ENCODE measurements at regions not wholly inside any gene's neighbourhood (a gene's known extent, or its start where the extent isn't known, plus 50 kb on each side); places are given as distances from the start of the nearest gene placed in this dataset.

DNA sequence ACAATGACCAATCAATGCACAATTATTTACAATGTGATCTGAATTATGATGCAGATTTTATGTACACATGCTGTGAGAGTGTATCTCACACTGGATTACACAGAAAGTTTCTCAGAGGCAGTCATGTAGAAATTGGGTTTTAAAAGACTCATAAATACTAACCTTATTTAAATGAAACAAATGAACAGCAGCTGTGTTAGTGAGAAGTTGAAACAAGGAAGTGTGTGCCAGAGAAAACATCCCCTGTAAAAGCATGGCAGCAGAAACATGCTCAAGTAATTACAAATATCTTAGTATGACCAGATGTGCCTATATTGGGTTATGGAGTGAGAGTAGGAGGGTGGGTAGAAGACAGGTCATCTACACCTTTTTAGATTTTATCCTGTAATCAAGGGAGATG, 723.7 kb downstream of the C12orf50 start:
- H3K27ac ChIP-seq (ENCODE audit: low read depth, low read length) = no peak overlapping the region
- no peaks in the 10 kb centered on the region for H3K4me1 ChIP-seq (ENCODE audit: control insufficient read depth, insufficient read depth, low read length)
- H3K4me3 ChIP-seq (ENCODE audit: low read depth, low read length) = no peak overlapping the region
- no peaks in the 10 kb centered on the region for H3K9me3 ChIP-seq (ENCODE audit: control insufficient read depth, insufficient read depth, low read length)
- H3K9ac ChIP-seq (ENCODE audit: low read depth, low read length) = no peak overlapping the region
- no peaks in the 10 kb centered on the region for H3K36me3 ChIP-seq (ENCODE audit: control insufficient read depth, insufficient read depth, low read length)
- no peaks in the 10 kb centered on the region for H3K27me3 ChIP-seq (ENCODE audit: control insufficient read depth, insufficient read depth, low read length)

DNA sequence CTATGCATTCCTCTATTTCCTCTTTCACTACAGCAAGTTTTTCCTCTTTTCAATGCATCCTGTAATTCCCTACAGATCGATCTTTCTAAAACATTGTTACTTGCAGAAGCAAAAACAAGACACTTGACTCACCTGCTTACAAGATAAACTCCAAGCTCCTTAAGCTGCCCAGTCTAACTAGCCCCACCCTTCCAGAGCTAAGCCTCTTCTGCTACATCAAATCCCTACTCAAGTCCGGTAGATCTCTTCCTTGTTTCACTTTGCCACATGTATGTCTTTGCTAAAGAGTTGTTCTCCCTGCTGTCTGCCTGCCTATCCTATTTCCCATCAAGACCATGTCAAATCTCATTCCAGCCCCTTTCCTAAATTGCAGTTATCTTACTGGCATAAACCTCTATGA, 724.8 kb downstream of the C12orf50 start:
- no peak overlapping the region for H3K4me3 ChIP-seq (ENCODE audit: low read depth, low read length)
- H3K27ac ChIP-seq (ENCODE audit: low read depth, low read length) = no peak overlapping the region
- no peaks in the 10 kb centered on the region for H3K36me3 ChIP-seq (ENCODE audit: control insufficient read depth, insufficient read depth, low read length)
- no peak overlapping the region for H3K9ac ChIP-seq (ENCODE audit: low read depth, low read length)
- H3K9me3 ChIP-seq (ENCODE audit: control insufficient read depth, insufficient read depth, low read length) = no peaks in the 10 kb centered on the region
- no peaks in the 10 kb centered on the region for H3K27me3 ChIP-seq (ENCODE audit: control insufficient read depth, insufficient read depth, low read length)
- H3K4me1 ChIP-seq (ENCODE audit: control insufficient read depth, insufficient read depth, low read length) = no peaks in the 10 kb centered on the region

DNA sequence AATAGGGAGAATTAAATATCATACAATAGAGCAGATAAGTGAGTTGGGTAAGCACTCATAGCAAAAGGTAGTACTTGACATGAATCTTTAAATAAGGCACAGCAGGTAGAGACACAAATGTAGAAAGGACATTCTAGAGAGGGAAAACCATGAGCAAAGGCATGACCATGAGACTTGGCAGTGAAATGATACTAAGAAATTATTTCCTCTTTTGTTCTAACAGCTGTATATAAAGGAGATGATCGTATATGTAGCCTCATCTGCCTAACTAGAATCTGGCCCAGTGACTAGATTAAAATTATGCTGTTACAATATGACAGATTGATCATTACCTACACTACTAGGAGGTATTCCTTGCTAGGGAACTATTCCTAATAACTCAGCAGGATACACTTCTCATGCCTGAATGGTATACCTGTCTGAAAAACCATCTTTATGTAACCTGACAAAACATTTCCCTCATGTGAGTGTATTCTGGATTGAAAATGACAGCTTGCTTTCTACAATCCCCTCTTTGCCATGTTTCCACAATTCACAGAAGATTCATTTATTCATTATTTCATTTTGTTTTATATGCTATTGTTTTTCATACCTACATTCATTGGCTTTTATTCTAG, 725.7 kb downstream of the C12orf50 start:
- no peak overlapping the region for H3K4me3 ChIP-seq (ENCODE audit: low read depth, low read length)
- no peaks in the 10 kb centered on the region for H3K27me3 ChIP-seq (ENCODE audit: control insufficient read depth, insufficient read depth, low read length)
- H3K4me1 ChIP-seq (ENCODE audit: control insufficient read depth, insufficient read depth, low read length) = no peaks in the 10 kb centered on the region
- H3K27ac ChIP-seq (ENCODE audit: low read depth, low read length) = no peak overlapping the region
- no peaks in the 10 kb centered on the region for H3K36me3 ChIP-seq (ENCODE audit: control insufficient read depth, insufficient read depth, low read length)
- no peak overlapping the region for H3K9ac ChIP-seq (ENCODE audit: low read depth, low read length)
- no peaks in the 10 kb centered on the region for H3K9me3 ChIP-seq (ENCODE audit: control insufficient read depth, insufficient read depth, low read length)

DNA sequence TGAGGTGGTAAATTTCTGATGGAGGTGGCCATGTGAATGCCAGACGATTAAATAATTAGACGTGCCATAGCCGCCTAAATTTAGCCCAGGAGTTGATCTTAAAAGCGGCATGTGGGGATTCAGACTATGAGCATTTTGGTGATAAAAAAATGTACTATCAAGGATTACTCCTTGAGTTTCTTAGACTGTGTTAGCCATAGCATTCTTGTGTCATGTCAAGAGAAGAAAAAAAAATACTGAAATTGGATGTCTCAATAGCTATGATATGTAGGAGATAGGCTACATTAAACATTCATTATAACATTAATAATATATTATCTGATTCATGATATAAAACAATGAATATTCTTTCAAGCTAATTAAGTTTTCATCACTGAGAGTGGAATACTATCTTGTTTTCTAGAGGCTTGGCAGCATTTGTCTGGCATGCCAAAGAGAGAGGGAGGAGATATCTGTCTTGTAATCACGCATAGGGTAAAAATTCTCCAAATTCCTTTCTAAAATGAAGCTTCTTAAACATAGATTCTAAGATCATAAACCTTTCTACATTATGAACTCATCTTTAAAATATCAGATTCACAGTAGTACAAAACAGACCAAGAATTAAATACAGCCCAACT, 727.0 kb downstream of the C12orf50 start:
- no peaks in the 10 kb centered on the region for H3K27me3 ChIP-seq (ENCODE audit: control insufficient read depth, insufficient read depth, low read length)
- H3K4me1 ChIP-seq (ENCODE audit: control insufficient read depth, insufficient read depth, low read length) = no peaks in the 10 kb centered on the region
- no peaks in the 10 kb centered on the region for H3K36me3 ChIP-seq (ENCODE audit: control insufficient read depth, insufficient read depth, low read length)
- H3K9ac ChIP-seq (ENCODE audit: low read depth, low read length) = no peak overlapping the region
- no peak overlapping the region for H3K27ac ChIP-seq (ENCODE audit: low read depth, low read length)
- no peak overlapping the region for H3K4me3 ChIP-seq (ENCODE audit: low read depth, low read length)
- no peaks in the 10 kb centered on the region for H3K9me3 ChIP-seq (ENCODE audit: control insufficient read depth, insufficient read depth, low read length)

DNA sequence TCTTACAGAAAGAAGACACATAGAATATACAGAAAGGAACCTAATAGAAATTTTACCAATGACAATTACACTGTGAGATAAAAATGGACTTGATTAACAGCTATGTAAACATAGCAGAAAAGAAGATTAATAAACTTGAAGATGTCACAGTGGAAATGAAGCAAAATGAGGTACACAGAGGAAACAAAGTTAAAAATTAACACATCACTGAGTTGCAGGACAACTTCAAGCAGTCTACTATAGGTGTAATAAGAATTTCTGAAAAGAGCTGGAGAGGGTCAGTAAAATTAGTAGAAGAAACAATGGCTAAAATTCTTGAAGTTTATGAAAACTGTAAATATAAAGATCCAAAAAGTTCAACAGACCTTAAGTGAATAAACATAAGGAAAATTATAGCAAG, 738.7 kb downstream of the C12orf50 start:
- H3K9me3 ChIP-seq (ENCODE audit: control insufficient read depth, insufficient read depth, low read length) = peaks cover 6% of the 10 kb centered on the region; the same call in 1 of the 2 replicates
- no peak overlapping the region for H3K27ac ChIP-seq (ENCODE audit: low read depth, low read length)
- no peaks in the 10 kb centered on the region for H3K27me3 ChIP-seq (ENCODE audit: control insufficient read depth, insufficient read depth, low read length)
- no peak overlapping the region for H3K9ac ChIP-seq (ENCODE audit: low read depth, low read length)
- no peaks in the 10 kb centered on the region for H3K36me3 ChIP-seq (ENCODE audit: control insufficient read depth, insufficient read depth, low read length)
- H3K4me1 ChIP-seq (ENCODE audit: control insufficient read depth, insufficient read depth, low read length) = no peaks in the 10 kb centered on the region
- no peak overlapping the region for H3K4me3 ChIP-seq (ENCODE audit: low read depth, low read length)

DNA sequence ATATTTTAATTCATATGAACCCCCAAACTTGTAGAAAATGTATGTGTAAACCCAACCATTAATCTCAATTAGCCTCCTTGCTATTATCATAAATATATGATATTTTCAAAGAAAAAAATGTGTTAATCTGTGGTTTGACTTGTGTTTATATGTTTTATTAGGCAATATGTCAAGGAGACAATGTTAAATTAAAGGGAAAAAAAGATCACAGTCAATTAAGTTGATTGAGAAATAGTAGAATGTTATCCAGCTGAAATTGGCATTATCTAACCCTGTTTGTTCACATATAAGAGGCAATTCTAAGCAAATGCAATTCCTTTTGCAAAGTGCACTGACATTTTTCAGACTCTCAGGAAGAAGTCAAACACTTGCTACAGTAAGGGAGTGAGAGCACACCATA, 745.3 kb downstream of the C12orf50 start:
- peaks cover 17% of the 10 kb centered on the region for H3K9me3 ChIP-seq (ENCODE audit: control insufficient read depth, insufficient read depth, low read length)
- H3K9ac ChIP-seq (ENCODE audit: low read depth, low read length) = no peak overlapping the region
- no peak overlapping the region for H3K4me3 ChIP-seq (ENCODE audit: low read depth, low read length)
- H3K4me1 ChIP-seq (ENCODE audit: control insufficient read depth, insufficient read depth, low read length) = no peaks in the 10 kb centered on the region
- H3K36me3 ChIP-seq (ENCODE audit: control insufficient read depth, insufficient read depth, low read length) = no peaks in the 10 kb centered on the region
- H3K27me3 ChIP-seq (ENCODE audit: control insufficient read depth, insufficient read depth, low read length) = no peaks in the 10 kb centered on the region
- no peak overlapping the region for H3K27ac ChIP-seq (ENCODE audit: low read depth, low read length)

DNA sequence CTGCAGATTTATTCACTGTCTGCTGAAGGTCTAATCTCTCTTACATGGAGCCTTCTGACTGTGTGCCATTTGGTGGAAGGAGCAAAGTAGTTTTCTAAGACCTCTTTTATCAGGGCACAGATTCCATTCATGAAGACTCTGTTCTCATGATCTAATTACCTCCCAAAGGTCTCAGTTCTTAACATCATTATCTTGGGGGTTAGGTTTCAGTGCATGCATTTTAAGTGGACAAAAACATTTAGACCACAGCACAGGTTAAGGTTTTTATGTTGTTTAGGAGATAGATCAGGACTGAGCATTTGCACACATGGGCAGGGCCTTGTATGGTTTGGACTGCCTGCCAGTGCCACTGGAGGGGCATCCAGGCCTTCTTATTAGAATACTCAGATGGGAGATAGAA, 746.1 kb downstream of the C12orf50 start:
- Histone ChIP-seq H3K27me3 (ENCODE audit: control insufficient read depth, insufficient read depth, low read length) (no peaks in the 10 kb centered on the region), H3K4me3 (ENCODE audit: low read depth, low read length) (no peak overlapping the region), H3K36me3 (ENCODE audit: control insufficient read depth, insufficient read depth, low read length) (no peaks in the 10 kb centered on the region), H3K9me3 (ENCODE audit: control insufficient read depth, insufficient read depth, low read length) (peaks cover 17% of the 10 kb centered on the region), H3K9ac (ENCODE audit: low read depth, low read length) (no peak overlapping the region), H3K4me1 (ENCODE audit: control insufficient read depth, insufficient read depth, low read length) (no peaks in the 10 kb centered on the region), H3K27ac (ENCODE audit: low read depth, low read length) (no peak overlapping the region)

- Histone ChIP-seq H3K27me3 (ENCODE audit: control insufficient read depth, insufficient read depth, low read length) (no peaks in the 10 kb centered on the region), H3K9ac (ENCODE audit: low read depth, low read length) (no peak overlapping the region), H3K36me3 (ENCODE audit: control insufficient read depth, insufficient read depth, low read length) (no peaks in the 10 kb centered on the region), H3K27ac (ENCODE audit: low read depth, low read length) (no peak overlapping the region), H3K9me3 (ENCODE audit: control insufficient read depth, insufficient read depth, low read length) (peaks cover 15% of the 10 kb centered on the region), H3K4me3 (ENCODE audit: low read depth, low read length) (no peak overlapping the region), H3K4me1 (ENCODE audit: control insufficient read depth, insufficient read depth, low read length) (no peaks in the 10 kb centered on the region)
Measured at GRCh38 chr12:87280893-87281292, 748.3 kb downstream of the C12orf50 start.

- no peak overlapping the region for H3K27ac ChIP-seq (ENCODE audit: low read depth, low read length)
- H3K36me3 ChIP-seq (ENCODE audit: control insufficient read depth, insufficient read depth, low read length) = no peaks in the 10 kb centered on the region
- H3K4me1 ChIP-seq (ENCODE audit: control insufficient read depth, insufficient read depth, low read length) = no peaks in the 10 kb centered on the region
- H3K9ac ChIP-seq (ENCODE audit: low read depth, low read length) = no peak overlapping the region
- H3K27me3 ChIP-seq (ENCODE audit: control insufficient read depth, insufficient read depth, low read length) = no peaks in the 10 kb centered on the region
- H3K4me3 ChIP-seq (ENCODE audit: low read depth, low read length) = no peak overlapping the region
- H3K9me3 ChIP-seq (ENCODE audit: control insufficient read depth, insufficient read depth, low read length) = peaks cover 9% of the 10 kb centered on the region
Measured at GRCh38 chr12:87280356-87280755, 748.8 kb downstream of the C12orf50 start.

DNA sequence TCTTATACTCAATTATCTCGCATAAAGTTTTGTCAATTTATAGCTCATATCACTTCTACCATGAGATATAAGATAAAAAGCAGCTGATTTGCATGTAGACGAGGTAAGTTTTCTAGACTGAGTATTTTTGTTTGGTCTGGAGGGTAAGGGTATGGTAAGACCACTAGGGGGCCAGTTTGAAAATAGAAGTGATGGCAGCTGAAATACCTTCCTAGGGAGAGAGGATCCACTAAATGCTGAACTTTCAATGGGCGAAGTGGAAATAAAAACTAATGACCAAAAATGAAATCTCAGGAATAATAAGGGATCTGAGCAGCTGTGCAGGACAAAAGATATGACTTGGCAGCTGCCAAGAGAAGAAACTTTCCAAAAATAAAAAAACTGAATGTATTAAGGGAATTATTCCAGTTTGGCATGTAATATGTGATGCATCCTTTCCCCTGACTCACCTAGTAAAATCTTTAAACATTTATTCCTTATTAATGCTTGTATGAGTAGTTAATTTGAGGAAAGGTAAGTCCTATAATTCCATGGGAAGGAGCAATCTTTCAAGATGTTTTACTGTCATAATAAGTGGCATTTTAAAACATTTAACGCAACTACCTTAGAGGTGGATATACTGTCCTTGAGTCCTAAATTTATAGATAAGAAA, 754.5 kb downstream of the C12orf50 start:
- Histone ChIP-seq H3K4me3 (ENCODE audit: low read depth, low read length) (no peak overlapping the region), H3K4me1 (ENCODE audit: control insufficient read depth, insufficient read depth, low read length) (no peaks in the 10 kb centered on the region), H3K9me3 (ENCODE audit: control insufficient read depth, insufficient read depth, low read length) (no peaks in the 10 kb centered on the region), H3K9ac (ENCODE audit: low read depth, low read length) (no peak overlapping the region), H3K27me3 (ENCODE audit: control insufficient read depth, insufficient read depth, low read length) (no peaks in the 10 kb centered on the region), H3K36me3 (ENCODE audit: control insufficient read depth, insufficient read depth, low read length) (no peaks in the 10 kb centered on the region), H3K27ac (ENCODE audit: low read depth, low read length) (no peak overlapping the region)

- Histone ChIP-seq H3K36me3 (ENCODE audit: control insufficient read depth, insufficient read depth, low read length) (no peaks in the 10 kb centered on the region), H3K9me3 (ENCODE audit: control insufficient read depth, insufficient read depth, low read length) (no peaks in the 10 kb centered on the region), H3K9ac (ENCODE audit: low read depth, low read length) (no peak overlapping the region), H3K4me1 (ENCODE audit: control insufficient read depth, insufficient read depth, low read length) (no peaks in the 10 kb centered on the region), H3K4me3 (ENCODE audit: low read depth, low read length) (no peak overlapping the region), H3K27ac (ENCODE audit: low read depth, low read length) (no peak overlapping the region), H3K27me3 (ENCODE audit: control insufficient read depth, insufficient read depth, low read length) (no peaks in the 10 kb centered on the region)
Measured at GRCh38 chr12:87272851-87273250, 756.4 kb downstream of the C12orf50 start.
